Kidney (tissue), 13 donors: ENCODE measurements at regions not wholly inside any gene's neighbourhood (a gene's known extent, or its start where the extent isn't known, plus 50 kb on each side); places are given as distances from the start of the nearest gene placed in this dataset.

Experiments
- DNase-seq, 5 donors: peaks; one replicate each; pipeline ENCODE4 v3.0.0-alpha.2; 2013 to 2020
- FAIRE-seq: peaks from 2 replicates; lab custom pipeline; 2012; peaks lifted over from hg19 to GRCh38; lab: Jason Lieb, UNC
- H3K27ac ChIP-seq, 2 donors: one replicate each; pipeline ENCODE4 v1.7.0; 2013; ENCODE audit warnings: low read depth in 2 of 2, low read length in 2 of 2, inconsistent platforms in 1 of 2
- H3K27me3 ChIP-seq: one replicate; pipeline ENCODE4 v1.7.1; 2013; ENCODE audit warnings: low read length, inconsistent platforms; ENCODE audit not compliant: control insufficient read depth, insufficient read depth
- H3K36me3 ChIP-seq, 3 donors: one replicate each; pipeline versions ENCODE4 v1.7.0 to v1.7.1; 2013; ENCODE audit warnings: low read length in 3 of 3, control low read depth in 1 of 3, inconsistent platforms in 1 of 3; ENCODE audit not compliant: insufficient read depth in 3 of 3, control insufficient read depth in 2 of 3
- H3K4me1 ChIP-seq, 3 donors: one replicate each; pipeline versions ENCODE4 v1.7.0 to v1.7.1; 2013; ENCODE audit warnings: low read length in 3 of 3, inconsistent platforms in 1 of 3, low read depth in 1 of 3; ENCODE audit not compliant: control insufficient read depth in 2 of 3, insufficient read depth in 2 of 3
- H3K4me3 ChIP-seq, 3 donors: one replicate each; pipeline versions ENCODE4 v1.7.0 to v1.8.1; 2013; ENCODE audit warnings: low read length in 3 of 3, control low read depth in 1 of 3, inconsistent platforms in 1 of 3
- H3K9ac ChIP-seq, 3 donors: one replicate each; pipeline versions ENCODE4 v1.7.0 to v1.7.1; 2013; ENCODE audit warnings: low read length in 3 of 3, control low read depth in 1 of 3, inconsistent platforms in 1 of 3
- H3K9me3 ChIP-seq, 3 donors: one replicate each; pipeline versions ENCODE4 v1.7.0 to v1.7.1; 2013; ENCODE audit warnings: low read length in 3 of 3, control low read depth in 1 of 3, inconsistent platforms in 1 of 3; ENCODE audit not compliant: control insufficient read depth in 2 of 3, insufficient read depth in 1 of 3
- intact Hi-C: fragments of 100-400 bp; cut with DNase I; formaldehyde crosslinking; loops from one replicate; pipeline ENCODE4 v1.11.1; 2022
- TF ChIP-seq, protein P1 (sequence below): IDR thresholded peaks from 3 replicates; pipeline ENCODE4 v1.5.1; 2012; ENCODE audit warnings: mild to moderate bottlenecking, moderate library complexity, borderline replicate concordance; ENCODE audit not compliant: insufficient read depth; ENCODE audit errors: extremely low read depth
- donor health status: control.
- donor health status: control.
- donor health status: control.
- donor health status: control.
- donor health status: control.
- donor health status: DM: yes; HTN: yes; CAD: no.
- donor health status: Normal renal cell carcinoma (clear cell type).

DNA sequence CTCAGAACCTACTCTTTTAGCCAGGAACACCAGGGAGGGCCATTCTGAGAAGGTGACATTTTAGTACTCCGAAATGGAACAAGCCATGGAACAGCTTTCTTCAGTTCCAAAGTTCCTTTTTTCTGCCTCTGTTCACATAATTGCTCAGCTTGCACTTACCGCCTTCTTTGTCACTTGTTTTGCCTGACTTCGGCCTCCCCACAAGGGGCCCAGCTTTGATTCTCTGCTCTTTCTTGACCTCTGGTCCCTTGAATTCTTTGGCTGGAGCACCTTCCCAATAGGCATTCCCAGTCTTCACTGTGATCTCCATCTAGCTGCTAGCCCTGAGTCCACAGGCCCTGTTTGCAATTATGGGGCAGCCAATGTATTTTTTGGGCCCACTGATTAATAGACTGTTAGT is 51.4 kb upstream of the SLC7A14 start:
- Histone ChIP-seq H3K9me3 (no peaks in the 10 kb centered on the region), H3K4me3 (no peak overlapping the region), H3K27ac (no peak overlapping the region), H3K4me1 (no peaks in the 10 kb centered on the region), H3K27me3 (no peaks in the 10 kb centered on the region), H3K9ac (no peak overlapping the region), H3K36me3 (no peaks in the 10 kb centered on the region)
- TF ChIP-seq, protein P1, sequence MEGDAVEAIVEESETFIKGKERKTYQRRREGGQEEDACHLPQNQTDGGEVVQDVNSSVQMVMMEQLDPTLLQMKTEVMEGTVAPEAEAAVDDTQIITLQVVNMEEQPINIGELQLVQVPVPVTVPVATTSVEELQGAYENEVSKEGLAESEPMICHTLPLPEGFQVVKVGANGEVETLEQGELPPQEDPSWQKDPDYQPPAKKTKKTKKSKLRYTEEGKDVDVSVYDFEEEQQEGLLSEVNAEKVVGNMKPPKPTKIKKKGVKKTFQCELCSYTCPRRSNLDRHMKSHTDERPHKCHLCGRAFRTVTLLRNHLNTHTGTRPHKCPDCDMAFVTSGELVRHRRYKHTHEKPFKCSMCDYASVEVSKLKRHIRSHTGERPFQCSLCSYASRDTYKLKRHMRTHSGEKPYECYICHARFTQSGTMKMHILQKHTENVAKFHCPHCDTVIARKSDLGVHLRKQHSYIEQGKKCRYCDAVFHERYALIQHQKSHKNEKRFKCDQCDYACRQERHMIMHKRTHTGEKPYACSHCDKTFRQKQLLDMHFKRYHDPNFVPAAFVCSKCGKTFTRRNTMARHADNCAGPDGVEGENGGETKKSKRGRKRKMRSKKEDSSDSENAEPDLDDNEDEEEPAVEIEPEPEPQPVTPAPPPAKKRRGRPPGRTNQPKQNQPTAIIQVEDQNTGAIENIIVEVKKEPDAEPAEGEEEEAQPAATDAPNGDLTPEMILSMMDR: no peak
- DNase-seq: no peak
- no peak for FAIRE-seq
- intact Hi-C loops: no loop called here

DNA sequence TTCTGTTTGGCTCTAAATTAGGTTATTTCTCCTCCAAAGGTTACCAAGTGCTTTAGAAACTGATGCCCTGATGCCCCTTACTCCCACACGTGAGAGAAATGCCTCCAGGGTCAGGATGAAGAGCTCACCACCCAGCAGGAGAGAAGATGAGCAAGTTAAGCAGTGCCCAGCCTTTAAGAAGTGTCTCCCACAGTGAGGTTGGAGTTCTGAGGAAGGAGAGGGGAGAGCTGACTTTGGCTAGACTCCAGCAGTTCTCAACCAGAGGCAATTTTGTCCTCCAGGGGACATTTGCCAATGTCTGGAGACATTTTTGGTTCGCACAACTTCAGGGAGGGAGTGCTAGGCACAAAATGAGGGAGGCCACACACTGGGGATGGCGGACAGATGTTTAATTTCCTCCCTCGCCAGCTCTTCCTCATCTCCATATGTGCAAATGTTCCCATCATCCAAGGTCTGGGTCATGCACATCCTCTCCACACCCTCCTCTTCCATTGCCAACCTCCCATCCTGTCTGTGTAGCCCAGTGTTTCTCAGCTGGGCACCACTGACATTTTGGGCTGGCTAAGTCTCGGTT is 50.6 kb upstream of the SLC7A14 start:
- no peak for FAIRE-seq
- intact Hi-C loops: no loop called here
- H3K36me3 ChIP-seq: no peaks in the 10 kb centered on the region
- H3K4me1 ChIP-seq: no peaks in the 10 kb centered on the region
- H3K27ac ChIP-seq: no peak overlapping the region
- H3K4me3 ChIP-seq: no peak overlapping the region
- TF ChIP-seq, protein P1: no peak
- H3K9me3 ChIP-seq: no peaks in the 10 kb centered on the region
- H3K27me3 ChIP-seq: no peaks in the 10 kb centered on the region
- DNase-seq: no peak
- H3K9ac ChIP-seq: no peak overlapping the region
